Hepatocyte (in vitro differentiated cells): ENCODE measurements at regions not wholly inside any gene's neighbourhood (a gene's known extent, or its start where the extent isn't known, plus 50 kb on each side); places are given as distances from the start of the nearest gene placed in this dataset.

Experiments used
- DNase-seq: peaks from one replicate; pipeline ENCODE4 v3.0.0-alpha.2; 2016; ENCODE audit warnings: low spot score
- H2AFZ ChIP-seq: fragments of 200-600 bp; sonication (generic); 2 replicates; pipeline ENCODE4 v1.6.0; 2016; ENCODE audit warnings: antibody characterized with exemption, mild to moderate bottlenecking
- H3K27ac ChIP-seq: fragments of 200-600 bp; sonication (generic); 2 replicates; pipeline ENCODE4 v1.5.1; 2016; ENCODE audit warnings: mild to moderate bottlenecking
- H3K27me3 ChIP-seq: fragments of 200-600 bp; sonication (generic); 2 replicates; pipeline ENCODE4 v1.6.1; 2016
- H3K36me3 ChIP-seq: fragments of 200-600 bp; sonication (generic); replicated peaks from 2 replicates; pipeline ENCODE4 v1.5.1; 2016; ENCODE audit warnings: low read depth; ENCODE audit not compliant: insufficient read depth
- H3K4me1 ChIP-seq: fragments of 200-600 bp; sonication (generic); 2 replicates; pipeline ENCODE4 v1.5.1; 2016; ENCODE audit warnings: mild to moderate bottlenecking, moderate library complexity; ENCODE audit not compliant: insufficient read depth
- H3K4me2 ChIP-seq: fragments of 200-600 bp; sonication (generic); 2 replicates; pipeline ENCODE4 v1.6.0; 2016
- H3K4me3 ChIP-seq: fragments of 200-600 bp; sonication (generic); 2 replicates; pipeline ENCODE4 v1.5.1; 2016; ENCODE audit warnings: mild to moderate bottlenecking
- H3K79me2 ChIP-seq: fragments of 200-600 bp; sonication (generic); 2 replicates; pipeline ENCODE4 v1.6.0; 2017; ENCODE audit warnings: mild to moderate bottlenecking
- H3K9me2 ChIP-seq: fragments of 200-600 bp; sonication (generic); replicated peaks from 2 replicates; pipeline ENCODE4 v1.6.0; 2017; ENCODE audit warnings: mild to moderate bottlenecking; ENCODE audit not compliant: insufficient read depth
- H3K9me3 ChIP-seq: fragments of 200-600 bp; sonication (generic); 2 replicates; pipeline ENCODE4 v1.5.1; 2016; ENCODE audit warnings: low read depth, mild to moderate bottlenecking
- H4K20me1 ChIP-seq: fragments of 200-600 bp; sonication (generic); 2 replicates; pipeline ENCODE4 v1.6.0; 2016; ENCODE audit warnings: mild to moderate bottlenecking; ENCODE audit not compliant: insufficient read depth, poor library complexity, severe bottlenecking
- EZH2 ChIP-seq: fragments of 200-600 bp; sonication (generic); IDR thresholded peaks from 2 replicates; pipeline ENCODE4 v1.6.1; 2016; ENCODE audit warnings: antibody characterized with exemption, mild to moderate bottlenecking, borderline replicate concordance
- EZH2phosphoT487 ChIP-seq: fragments of 200-600 bp; sonication (generic); IDR thresholded peaks from one replicate; pipeline ENCODE4 v1.6.1; 2018; ENCODE audit warnings: antibody characterized with exemption, mild to moderate bottlenecking, low read depth, moderate library complexity; ENCODE audit not compliant: unreplicated experiment, severe bottlenecking
- WGBS: methylation state at CpG from one replicate; pipeline ENCODE4 v1.1.6; 2016; ENCODE audit warnings: low lambda C conversion rate; ENCODE audit errors: missing lambda C conversion rate; 5-methylcytosine and 5-hydroxymethylcytosine counted together
- TF ChIP-seq, protein P1 (sequence below): fragments of 200-600 bp; sonication (generic); IDR thresholded peaks from 2 replicates; pipeline ENCODE4 v1.5.1; 2016; ENCODE audit warnings: antibody characterized with exemption, mild to moderate bottlenecking; ENCODE audit not compliant: poor library complexity

- Histone ChIP-seq H3K4me2 (no peak overlapping the region), H3K9me3 (no peaks in the 10 kb centered on the region), H3K36me3 (no peaks in the 10 kb centered on the region), H3K9me2 (no peaks in the 10 kb centered on the region), H3K79me2 (no peaks in the 10 kb centered on the region), H4K20me1 (no peaks in the 10 kb centered on the region), H3K4me1 (peaks cover 3% of the 10 kb centered on the region), H3K27me3 (no peaks in the 10 kb centered on the region), H2AFZ (no peak overlapping the region), H3K27ac (no peak overlapping the region), H3K4me3 (no peak overlapping the region)
- DNase-seq, result no peak
- TF ChIP-seq, protein P1, sequence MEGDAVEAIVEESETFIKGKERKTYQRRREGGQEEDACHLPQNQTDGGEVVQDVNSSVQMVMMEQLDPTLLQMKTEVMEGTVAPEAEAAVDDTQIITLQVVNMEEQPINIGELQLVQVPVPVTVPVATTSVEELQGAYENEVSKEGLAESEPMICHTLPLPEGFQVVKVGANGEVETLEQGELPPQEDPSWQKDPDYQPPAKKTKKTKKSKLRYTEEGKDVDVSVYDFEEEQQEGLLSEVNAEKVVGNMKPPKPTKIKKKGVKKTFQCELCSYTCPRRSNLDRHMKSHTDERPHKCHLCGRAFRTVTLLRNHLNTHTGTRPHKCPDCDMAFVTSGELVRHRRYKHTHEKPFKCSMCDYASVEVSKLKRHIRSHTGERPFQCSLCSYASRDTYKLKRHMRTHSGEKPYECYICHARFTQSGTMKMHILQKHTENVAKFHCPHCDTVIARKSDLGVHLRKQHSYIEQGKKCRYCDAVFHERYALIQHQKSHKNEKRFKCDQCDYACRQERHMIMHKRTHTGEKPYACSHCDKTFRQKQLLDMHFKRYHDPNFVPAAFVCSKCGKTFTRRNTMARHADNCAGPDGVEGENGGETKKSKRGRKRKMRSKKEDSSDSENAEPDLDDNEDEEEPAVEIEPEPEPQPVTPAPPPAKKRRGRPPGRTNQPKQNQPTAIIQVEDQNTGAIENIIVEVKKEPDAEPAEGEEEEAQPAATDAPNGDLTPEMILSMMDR, result no peak
- TF ChIP-seq EZH2phosphoT487, result no peak
- TF ChIP-seq EZH2, result no peak
- WGBS, result 85% methylated on average over 5 of the region's 5 CpGs
Measured at GRCh38 chr18:24663026-24663425, 202.6 kb downstream of the HRH4 start.

GRCh38 chr18:24669015-24669414 is 208.6 kb downstream of the HRH4 start:
- H3K9me2 ChIP-seq, result no peaks in the 10 kb centered on the region
- WGBS, result 72% methylated on average over 2 of the region's 2 CpGs
- H4K20me1 ChIP-seq, result no peaks in the 10 kb centered on the region
- no peak overlapping the region for H3K27ac ChIP-seq
- H3K79me2 ChIP-seq, result no peaks in the 10 kb centered on the region
- no peaks in the 10 kb centered on the region for H3K9me3 ChIP-seq
- no peaks in the 10 kb centered on the region for H3K4me1 ChIP-seq
- no peak overlapping the region for H2AFZ ChIP-seq
- H3K27me3 ChIP-seq, result no peaks in the 10 kb centered on the region
- no peak overlapping the region for H3K4me3 ChIP-seq
- DNase-seq, result no peak
- no peaks in the 10 kb centered on the region for H3K36me3 ChIP-seq
- TF ChIP-seq, protein P1, result no peak
- TF ChIP-seq EZH2phosphoT487, result no peak
- TF ChIP-seq EZH2, result no peak
- H3K4me2 ChIP-seq, result no peak overlapping the region

DNA sequence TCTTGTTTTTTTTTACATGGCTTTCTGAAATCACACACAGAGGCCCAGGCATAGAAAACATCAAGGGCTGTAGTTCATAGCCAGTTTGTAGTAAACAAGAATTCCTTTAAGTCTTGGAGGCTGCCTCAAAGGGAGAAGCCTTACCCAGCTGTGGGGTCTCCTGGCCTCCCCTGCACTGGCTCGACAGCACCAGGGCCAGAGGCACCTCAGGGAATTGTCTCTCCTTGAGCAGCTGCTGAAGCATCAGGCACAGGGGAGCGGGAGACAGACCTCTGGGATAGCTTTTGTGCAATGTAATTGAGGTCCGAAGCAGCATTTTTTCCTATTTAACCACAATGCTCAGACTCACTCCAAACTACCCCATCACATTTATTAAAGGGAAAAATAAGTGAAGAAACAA is 209.1 kb downstream of the HRH4 start:
- no peaks in the 10 kb centered on the region for H4K20me1 ChIP-seq
- H3K4me1 ChIP-seq, result no peaks in the 10 kb centered on the region
- no peak overlapping the region for H3K4me3 ChIP-seq
- no peaks in the 10 kb centered on the region for H3K27me3 ChIP-seq
- H2AFZ ChIP-seq, result no peak overlapping the region
- 72% methylated on average over 3 of the region's 3 CpGs for WGBS
- no peaks in the 10 kb centered on the region for H3K9me2 ChIP-seq
- no peaks in the 10 kb centered on the region for H3K9me3 ChIP-seq
- H3K27ac ChIP-seq, result no peak overlapping the region
- H3K4me2 ChIP-seq, result no peak overlapping the region
- no peak for TF ChIP-seq EZH2
- no peaks in the 10 kb centered on the region for H3K79me2 ChIP-seq
- H3K36me3 ChIP-seq, result no peaks in the 10 kb centered on the region
- DNase-seq, result no peak

GRCh38 chr18:24672165-24672941 is 211.9 kb downstream of the HRH4 start:
- Histone ChIP-seq H3K27ac (no peak overlapping the region), H3K27me3 (no peaks in the 10 kb centered on the region), H4K20me1 (no peaks in the 10 kb centered on the region), H3K4me3 (no peak overlapping the region), H3K79me2 (no peaks in the 10 kb centered on the region), H3K9me2 (no peaks in the 10 kb centered on the region), H3K4me1 (no peaks in the 10 kb centered on the region), H2AFZ (no peak overlapping the region), H3K4me2 (no peak overlapping the region), H3K36me3 (no peaks in the 10 kb centered on the region), H3K9me3 (no peaks in the 10 kb centered on the region)
- TF ChIP-seq EZH2 (no peak), EZH2phosphoT487 (no peak)
- TF ChIP-seq, protein P1, result no peak
- WGBS, result 64% methylated on average over 9 of the region's 9 CpGs
- DNase-seq, result no peak
